ENCODE measurements at regions not wholly inside any gene's neighbourhood (a gene's known extent, or its start where the extent isn't known, plus 50 kb on each side); places are given as distances from the start of the nearest gene placed in this dataset.
A peak's percentile ranks its signal among the peaks of the same experiment; 100 is the strongest.

DNA sequence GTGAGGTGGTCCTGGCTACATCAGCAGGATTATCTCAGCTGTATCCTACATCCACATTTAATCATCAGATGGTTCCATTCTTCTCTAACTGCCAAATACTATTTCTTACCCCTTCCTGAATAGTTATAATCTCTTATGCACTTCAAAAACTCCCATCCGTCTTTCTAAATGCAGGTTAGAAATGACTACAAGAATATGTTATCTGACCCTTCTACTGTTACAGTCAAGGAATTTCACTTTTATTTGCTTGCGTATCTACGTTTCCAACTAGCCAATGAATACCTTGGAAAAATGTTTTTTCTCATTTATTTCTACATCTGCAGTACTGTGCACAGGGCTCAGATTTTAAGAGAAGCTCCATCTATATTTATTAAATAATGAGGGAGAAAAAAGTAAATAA is 709.9 kb downstream of the KCNT2 start:
- H2AFZ ChIP-seq (replicated peaks) = no peak overlapping the region
- no peaks in the 10 kb centered on the region for H3K4me1 ChIP-seq
- no peaks in the 10 kb centered on the region for H4K20me1 ChIP-seq (ENCODE audit: low read depth)
- H3K4me1 Mint-ChIP-seq = no peaks in the 10 kb centered on the region
- H3K9me3 Mint-ChIP-seq = no peaks in the 10 kb centered on the region
- no peaks in the 10 kb centered on the region for H3F3A ChIP-seq (ENCODE audit: low read depth)
- H3K9ac ChIP-seq = no peak overlapping the region
- H3K79me2 ChIP-seq (ENCODE audit: low read depth) = no peaks in the 10 kb centered on the region
- no peaks in the 10 kb centered on the region for H3K36me3 ChIP-seq
- H3K36me3 Mint-ChIP-seq = no peaks in the 10 kb centered on the region
- H3K4me3 ChIP-seq = no peak overlapping the region
- no peak for TF ChIP-seq EZH2phosphoT487 (IDR thresholded peaks at IDR 0.05)
- no peak for TF ChIP-seq EZH2 (IDR thresholded peaks at IDR 0.05)
- TF ChIP-seq, protein P1, sequence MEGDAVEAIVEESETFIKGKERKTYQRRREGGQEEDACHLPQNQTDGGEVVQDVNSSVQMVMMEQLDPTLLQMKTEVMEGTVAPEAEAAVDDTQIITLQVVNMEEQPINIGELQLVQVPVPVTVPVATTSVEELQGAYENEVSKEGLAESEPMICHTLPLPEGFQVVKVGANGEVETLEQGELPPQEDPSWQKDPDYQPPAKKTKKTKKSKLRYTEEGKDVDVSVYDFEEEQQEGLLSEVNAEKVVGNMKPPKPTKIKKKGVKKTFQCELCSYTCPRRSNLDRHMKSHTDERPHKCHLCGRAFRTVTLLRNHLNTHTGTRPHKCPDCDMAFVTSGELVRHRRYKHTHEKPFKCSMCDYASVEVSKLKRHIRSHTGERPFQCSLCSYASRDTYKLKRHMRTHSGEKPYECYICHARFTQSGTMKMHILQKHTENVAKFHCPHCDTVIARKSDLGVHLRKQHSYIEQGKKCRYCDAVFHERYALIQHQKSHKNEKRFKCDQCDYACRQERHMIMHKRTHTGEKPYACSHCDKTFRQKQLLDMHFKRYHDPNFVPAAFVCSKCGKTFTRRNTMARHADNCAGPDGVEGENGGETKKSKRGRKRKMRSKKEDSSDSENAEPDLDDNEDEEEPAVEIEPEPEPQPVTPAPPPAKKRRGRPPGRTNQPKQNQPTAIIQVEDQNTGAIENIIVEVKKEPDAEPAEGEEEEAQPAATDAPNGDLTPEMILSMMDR (IDR thresholded peaks at IDR 0.05) = no peak
- DNase-seq (ENCODE audit: low spot score) = no peak
- H3K27me3 ChIP-seq = no peaks in the 10 kb centered on the region
- H3K27ac Mint-ChIP-seq = no peak overlapping the region
- H3K27me3 Mint-ChIP-seq (ENCODE audit: insufficient read depth, low read depth) = no peaks in the 10 kb centered on the region
- no peak overlapping the region for H3K27ac ChIP-seq
- H3K9me3 ChIP-seq (ENCODE audit: low read depth) = no peaks in the 10 kb centered on the region
- no peak overlapping the region for H3K4me2 ChIP-seq
- no peak overlapping the region for H3K4me3 Mint-ChIP-seq

DNA sequence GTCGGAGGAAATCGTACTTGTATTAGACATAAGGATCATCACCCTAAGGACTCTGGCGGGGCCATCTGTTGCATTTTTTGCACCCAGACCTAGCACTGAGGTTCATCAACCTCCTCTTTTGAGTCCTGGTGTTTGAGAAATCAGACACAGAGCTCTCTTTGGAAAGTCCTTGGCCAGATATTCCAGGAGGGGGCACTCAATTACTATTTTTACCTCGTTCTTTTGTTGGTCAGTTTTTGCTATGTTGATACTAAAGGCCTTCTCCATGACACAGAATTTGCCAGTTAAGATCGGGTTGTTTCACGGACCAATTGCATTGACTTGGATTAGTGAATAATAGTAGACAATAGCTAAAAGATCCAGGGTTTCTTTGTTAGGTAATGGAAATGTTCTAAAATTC is 711.2 kb downstream of the KCNT2 start:
- Histone ChIP-seq H3F3A (ENCODE audit: low read depth) (no peaks in the 10 kb centered on the region), H3K4me2 (no peak overlapping the region), H4K20me1 (ENCODE audit: low read depth) (no peaks in the 10 kb centered on the region), H3K9me3 (ENCODE audit: low read depth) (no peaks in the 10 kb centered on the region), H3K36me3 (no peaks in the 10 kb centered on the region), H3K4me1 (no peaks in the 10 kb centered on the region), H3K27me3 (no peaks in the 10 kb centered on the region), H3K27ac (no peak overlapping the region), H2AFZ (replicated peaks) (no peak overlapping the region), H3K79me2 (ENCODE audit: low read depth) (no peaks in the 10 kb centered on the region), H3K9ac (no peak overlapping the region), H3K4me3 (no peak overlapping the region)
- H3K36me3 Mint-ChIP-seq = no peaks in the 10 kb centered on the region
- TF ChIP-seq EZH2phosphoT487 (IDR thresholded peaks at IDR 0.05) (no peak), EZH2 (IDR thresholded peaks at IDR 0.05) (no peak)
- TF ChIP-seq, protein P1 (IDR thresholded peaks at IDR 0.05) = peak; percentile 31
- H3K27ac Mint-ChIP-seq = no peak overlapping the region
- H3K4me3 Mint-ChIP-seq = no peak overlapping the region
- no peaks in the 10 kb centered on the region for H3K27me3 Mint-ChIP-seq (ENCODE audit: insufficient read depth, low read depth)
- no peaks in the 10 kb centered on the region for H3K4me1 Mint-ChIP-seq
- no peaks in the 10 kb centered on the region for H3K9me3 Mint-ChIP-seq
- DNase-seq (ENCODE audit: low spot score) = peak; percentile 4

DNA sequence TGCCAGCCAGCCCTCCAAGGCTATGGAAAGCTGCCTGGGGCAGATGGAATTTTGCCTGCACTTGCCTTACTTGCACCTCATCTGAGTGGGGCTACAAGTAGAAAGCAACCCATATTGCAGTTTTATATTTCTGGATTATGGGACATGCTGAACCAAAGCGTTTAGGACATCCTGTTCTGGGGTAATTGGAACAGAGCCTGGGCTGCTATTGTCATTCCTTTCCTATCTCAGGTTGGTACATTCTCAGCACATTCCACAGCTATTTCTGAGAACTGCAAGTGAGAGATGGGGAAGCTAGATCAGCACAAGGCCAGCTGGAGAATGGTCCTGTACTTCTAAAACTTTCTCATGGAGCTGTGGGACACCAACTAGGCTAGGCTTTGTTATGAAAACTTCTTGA is 713.8 kb downstream of the KCNT2 start:
- H3K4me1 ChIP-seq = no peaks in the 10 kb centered on the region
- Mint-ChIP-seq H3K4me1 (no peaks in the 10 kb centered on the region), H3K27ac (no peak overlapping the region), H3K4me3 (no peak overlapping the region), H3K9me3 (no peaks in the 10 kb centered on the region), H3K27me3 (ENCODE audit: insufficient read depth, low read depth) (no peaks in the 10 kb centered on the region), H3K36me3 (no peaks in the 10 kb centered on the region)
- H3K4me2 ChIP-seq = no peak overlapping the region
- H4K20me1 ChIP-seq (ENCODE audit: low read depth) = no peaks in the 10 kb centered on the region
- H3K79me2 ChIP-seq (ENCODE audit: low read depth) = no peaks in the 10 kb centered on the region
- TF ChIP-seq EZH2 (IDR thresholded peaks at IDR 0.05) (no peak), EZH2phosphoT487 (IDR thresholded peaks at IDR 0.05) (no peak)
- TF ChIP-seq, protein P1 (IDR thresholded peaks at IDR 0.05) = no peak
- H3K9ac ChIP-seq = no peak overlapping the region
- H3K9me3 ChIP-seq (ENCODE audit: low read depth) = no peaks in the 10 kb centered on the region
- H3K27ac ChIP-seq = no peak overlapping the region
- H3F3A ChIP-seq (ENCODE audit: low read depth) = no peaks in the 10 kb centered on the region
- no peaks in the 10 kb centered on the region for H3K36me3 ChIP-seq
- DNase-seq (ENCODE audit: low spot score) = no peak
- no peak overlapping the region for H2AFZ ChIP-seq (replicated peaks)
- H3K4me3 ChIP-seq = no peak overlapping the region
- no peaks in the 10 kb centered on the region for H3K27me3 ChIP-seq

Data from neural progenitor cell (in vitro differentiated cells).